HTR-8/SVneo (cell line): ENCODE measurements at regions not wholly inside any gene's neighbourhood (a gene's known extent, or its start where the extent isn't known, plus 50 kb on each side); places are given as distances from the start of the nearest gene placed in this dataset.
A peak's percentile ranks its signal among the peaks of the same experiment; 100 is the strongest.
"Not testable (repeated sequence)": the region's sequence is repeated elsewhere in the genome, so short reads cannot be mapped to it uniquely, and the experiment has no call there.

Experiments used
- DNase-seq: peaks from one replicate; pipeline ENCODE4 v3.0.0; 2011; ENCODE audit warnings: low spot score, mixed read lengths; ENCODE audit not compliant: insufficient read length
- FAIRE-seq: peaks from 2 replicates; lab custom pipeline; 2011; peaks lifted over from hg19 to GRCh38; lab: Jason Lieb, UNC

DNA sequence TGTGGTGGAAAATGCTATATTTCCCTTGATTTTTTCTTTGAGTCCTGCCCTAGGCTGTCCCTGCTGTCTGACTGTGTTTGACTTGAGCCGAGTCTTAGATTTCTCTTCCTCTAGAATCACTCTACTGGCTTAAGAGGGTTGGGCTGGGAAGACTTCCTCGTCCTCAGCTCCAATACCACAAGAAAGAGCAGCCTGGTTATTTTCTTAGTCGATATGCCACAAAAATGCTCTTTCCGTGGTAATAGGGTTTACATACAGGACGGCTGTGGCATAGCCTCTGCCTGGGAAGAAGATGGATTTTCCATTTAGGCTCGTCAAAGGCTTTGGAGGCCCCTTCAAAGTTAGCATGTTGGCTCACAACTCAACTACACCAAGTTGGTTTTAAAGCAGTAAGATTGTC is 212.0 kb upstream of the IGFBP3 start:
- DNase-seq (no peak), FAIRE-seq (no peak)

DNA sequence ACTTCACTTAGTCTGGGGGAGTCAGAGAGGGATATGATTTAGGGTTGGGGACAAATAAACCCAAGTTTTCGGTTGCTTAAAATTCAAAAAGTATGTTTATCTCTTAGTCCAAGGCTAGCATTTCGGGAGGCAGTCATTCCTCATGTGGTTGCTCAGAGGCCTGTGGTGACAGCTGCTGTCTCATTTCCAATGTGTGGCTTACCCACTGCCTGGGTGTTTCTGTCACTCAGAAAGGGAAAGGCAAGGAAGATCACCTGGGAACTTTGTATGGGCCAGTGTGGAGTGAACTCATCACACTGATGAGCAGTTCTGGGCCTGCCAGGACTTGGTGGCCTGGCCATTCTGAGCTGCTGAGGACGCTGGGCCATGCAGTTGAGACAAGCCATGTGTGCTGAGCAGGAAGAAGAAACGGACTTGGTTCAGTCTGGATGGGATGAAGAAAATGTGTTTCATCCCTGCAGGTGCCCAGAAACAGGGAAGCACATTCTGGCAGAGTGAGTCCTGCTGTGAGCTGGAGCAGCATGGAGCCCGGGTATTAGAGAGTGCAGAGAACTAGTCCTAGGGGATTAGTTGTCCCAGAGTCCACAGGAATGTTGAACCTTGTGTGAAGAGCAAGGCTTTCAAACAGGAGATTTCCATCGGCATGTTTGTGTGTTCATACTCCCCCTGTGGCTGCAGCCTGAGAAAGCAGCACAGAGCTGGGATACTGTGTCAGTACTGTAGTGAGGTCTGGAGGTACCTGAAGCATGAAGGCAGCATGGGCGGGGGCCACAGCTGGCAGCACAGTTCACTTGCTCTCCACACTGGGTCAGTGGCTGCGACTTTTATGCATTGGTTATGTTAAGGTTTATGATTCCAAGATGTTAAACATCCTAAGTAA is 211.1 kb upstream of the IGFBP3 start:
- DNase-seq: no peak
- FAIRE-seq: peak; percentile 40

DNA sequence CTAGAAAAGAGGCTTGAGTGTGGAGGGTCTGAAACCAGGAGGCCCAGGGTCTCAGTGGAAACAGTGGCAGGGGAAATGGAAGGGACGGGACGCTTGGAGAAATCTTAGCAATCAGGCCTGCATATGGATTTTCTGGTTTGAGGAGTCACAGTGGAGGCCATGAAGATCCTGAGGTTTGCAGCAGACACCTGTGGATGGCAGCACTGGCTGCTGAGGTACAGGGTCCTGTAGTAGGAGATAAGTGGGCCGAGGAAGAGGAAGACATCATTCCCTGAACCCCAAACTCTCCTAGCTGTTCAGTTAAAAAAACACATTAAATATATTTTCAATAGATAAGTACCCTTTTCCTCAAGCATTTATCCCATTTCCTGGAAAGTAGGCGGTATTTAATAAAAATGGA is 208.8 kb upstream of the IGFBP3 start:
- no peak for FAIRE-seq

DNA sequence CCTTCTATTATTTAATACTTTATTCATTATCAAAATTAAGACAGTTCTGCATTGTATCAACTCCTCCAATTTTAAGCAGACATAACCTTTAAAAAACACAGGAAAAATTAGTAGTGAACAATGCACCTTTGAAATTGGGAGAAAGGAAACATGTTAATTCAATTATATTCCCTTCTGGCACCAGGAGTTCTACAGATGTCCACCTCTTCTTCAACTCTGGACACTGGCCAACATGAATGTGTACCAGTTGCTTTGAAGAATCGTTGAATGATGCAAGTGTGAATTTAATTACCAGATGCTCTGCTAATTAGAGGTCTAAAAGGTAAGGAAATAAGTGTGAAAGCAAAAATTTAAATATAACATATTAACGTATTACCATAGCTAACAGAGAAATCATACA is 206.7 kb upstream of the IGFBP3 start:
- DNase-seq: no peak
- FAIRE-seq: no peak

More for the DNA sequence above, 208.8 kb upstream of the IGFBP3 start:
- DNase-seq: no peak

DNA sequence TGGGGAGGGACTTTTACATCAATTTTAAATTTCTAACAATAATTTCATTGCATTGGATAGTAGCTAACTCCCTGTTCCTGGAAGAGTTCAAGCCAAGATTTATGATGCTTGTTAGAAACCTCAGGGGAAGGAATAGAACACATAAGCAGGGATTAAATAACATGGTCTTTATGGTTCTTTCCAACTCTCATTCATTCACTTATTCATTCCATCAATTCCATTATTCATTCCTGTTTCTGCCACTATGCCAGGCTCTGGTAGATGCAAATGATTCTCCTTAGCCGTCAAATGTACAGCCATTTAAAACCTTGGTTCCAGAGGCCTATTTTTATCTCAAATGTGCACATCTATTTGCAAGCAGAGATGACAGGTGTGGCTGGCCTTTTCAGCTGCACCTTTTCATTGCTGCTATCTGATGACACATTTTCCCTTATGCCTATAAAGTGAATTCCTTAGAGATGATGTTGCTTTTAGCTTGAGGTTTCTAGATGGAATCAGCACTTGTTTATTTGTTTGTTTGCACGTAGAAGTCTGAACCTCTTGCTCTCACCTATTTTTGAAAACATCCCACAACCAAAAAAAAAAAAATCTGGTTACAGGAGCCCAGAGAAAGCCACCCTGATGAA is 205.7 kb upstream of the IGFBP3 start:
- FAIRE-seq: no peak

DNA sequence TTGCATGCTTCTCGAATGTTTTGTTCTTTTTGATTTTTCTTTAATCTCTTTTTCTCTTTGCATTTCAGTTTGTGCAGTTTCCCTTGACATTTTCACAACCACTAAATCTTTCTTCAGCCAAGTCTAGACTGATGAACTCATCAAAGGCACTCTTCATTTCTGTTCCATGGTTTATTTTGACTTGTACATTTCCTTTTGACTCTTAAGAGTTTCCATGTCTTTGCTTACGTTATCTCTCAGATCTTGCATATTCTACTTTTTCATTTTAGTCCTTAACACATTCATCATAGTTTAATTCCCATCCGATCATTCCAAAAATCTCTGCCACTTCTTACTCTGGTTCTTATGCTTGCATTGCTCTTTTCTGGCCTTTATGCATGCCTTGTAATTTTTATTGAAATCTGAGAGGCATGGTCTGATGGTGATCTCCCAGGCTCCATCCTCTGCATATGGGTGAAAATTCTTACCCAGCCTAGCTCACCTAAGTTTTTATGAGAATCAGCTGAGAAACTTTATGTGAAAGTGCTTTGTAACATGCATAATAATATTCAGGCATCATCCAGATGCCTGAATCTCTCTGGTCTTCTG is 202.8 kb upstream of the IGFBP3 start:
- FAIRE-seq: no peak
- no peak for DNase-seq

More for the DNA sequence above, 205.7 kb upstream of the IGFBP3 start:
- no peak for DNase-seq

DNA sequence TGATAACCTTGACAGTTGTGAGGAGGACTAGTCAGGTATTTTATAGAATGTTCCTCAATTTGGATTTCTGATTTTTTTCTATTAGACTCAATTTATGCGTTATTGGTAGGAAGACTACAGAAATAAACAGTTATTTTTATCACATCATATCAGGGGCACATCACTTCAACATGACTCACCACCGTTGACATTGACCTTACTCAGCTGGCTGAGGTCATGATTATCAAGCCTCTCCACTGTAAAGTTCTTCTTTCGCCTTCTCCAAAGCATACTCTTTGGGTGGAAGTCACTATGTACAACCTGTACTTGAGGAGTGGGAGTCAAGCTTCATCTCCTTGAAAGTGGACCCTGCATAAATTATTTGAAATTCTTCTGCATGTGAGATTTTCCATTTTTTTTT is 194.3 kb upstream of the IGFBP3 start:
- no peak for FAIRE-seq
- DNase-seq: no peak

DNA sequence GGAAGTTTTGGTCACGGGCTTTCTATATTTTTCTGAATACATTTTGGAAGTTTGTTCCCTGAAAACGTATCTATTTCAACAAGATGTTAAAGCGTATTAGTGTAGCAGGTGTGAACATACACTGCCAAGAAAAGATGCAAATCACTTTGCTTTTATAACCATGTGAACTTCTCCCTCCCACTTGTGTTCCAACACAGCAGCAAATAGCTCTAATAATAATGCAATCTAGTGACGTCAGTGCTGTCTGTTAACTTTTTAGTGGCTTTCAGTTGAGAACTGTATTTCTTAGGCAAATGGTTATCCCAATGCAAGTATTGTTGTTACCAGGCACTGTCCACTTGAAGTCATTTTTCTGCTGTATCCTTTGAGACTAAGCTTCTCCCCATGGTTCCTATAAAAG is 188.4 kb upstream of the IGFBP3 start:
- FAIRE-seq (no peak), DNase-seq (no peak)

DNA sequence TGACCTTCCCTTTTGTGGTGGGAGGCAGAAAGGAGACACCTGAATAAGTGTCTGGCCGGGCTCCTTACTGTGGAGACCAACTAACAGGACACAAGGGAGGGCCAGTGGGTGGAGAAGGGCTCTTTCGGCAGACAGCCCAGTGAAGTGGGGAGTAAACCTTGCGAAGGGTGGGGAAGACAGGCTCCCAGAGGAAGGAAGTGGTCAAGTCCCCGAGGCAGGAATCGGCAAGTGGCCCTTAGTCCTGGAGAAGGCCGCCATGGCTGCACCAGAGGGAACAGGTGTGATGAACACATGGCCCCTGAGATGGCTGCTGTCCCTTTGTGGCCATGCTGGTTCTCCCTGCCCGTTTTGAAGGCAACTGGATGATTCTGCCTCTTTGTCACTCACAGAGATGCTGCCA is 187.2 kb upstream of the IGFBP3 start:
- no peak for DNase-seq
- no peak for FAIRE-seq

DNA sequence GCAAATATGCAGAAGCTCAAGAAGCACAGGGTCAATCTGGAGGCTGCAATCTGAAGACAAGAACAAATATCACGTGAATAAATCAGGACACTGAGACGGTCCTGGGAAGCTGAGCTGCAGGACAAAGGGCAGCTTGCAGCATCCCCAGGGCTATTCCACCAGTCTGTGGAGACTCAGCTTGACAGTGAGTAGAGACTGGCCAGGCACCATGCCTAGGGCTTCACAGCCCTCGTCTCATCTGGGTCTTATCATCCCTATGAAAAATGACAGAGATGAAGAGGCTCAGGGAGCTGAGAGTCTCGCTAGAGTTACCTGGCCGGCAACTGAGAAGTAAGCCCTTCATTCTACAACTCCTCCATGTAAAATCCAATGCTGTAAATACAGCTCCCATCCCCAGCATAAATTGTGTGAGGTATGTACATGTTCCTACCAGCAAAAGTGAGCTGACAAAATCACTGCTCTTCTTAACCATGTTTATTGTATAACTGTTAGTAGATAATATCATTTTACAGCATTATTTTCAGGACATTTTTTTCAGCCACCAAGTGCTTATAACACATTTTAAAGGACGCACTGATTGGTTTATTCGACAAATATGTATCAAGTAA is 186.6 kb upstream of the IGFBP3 start:
- FAIRE-seq: no peak
- DNase-seq: no peak

DNA sequence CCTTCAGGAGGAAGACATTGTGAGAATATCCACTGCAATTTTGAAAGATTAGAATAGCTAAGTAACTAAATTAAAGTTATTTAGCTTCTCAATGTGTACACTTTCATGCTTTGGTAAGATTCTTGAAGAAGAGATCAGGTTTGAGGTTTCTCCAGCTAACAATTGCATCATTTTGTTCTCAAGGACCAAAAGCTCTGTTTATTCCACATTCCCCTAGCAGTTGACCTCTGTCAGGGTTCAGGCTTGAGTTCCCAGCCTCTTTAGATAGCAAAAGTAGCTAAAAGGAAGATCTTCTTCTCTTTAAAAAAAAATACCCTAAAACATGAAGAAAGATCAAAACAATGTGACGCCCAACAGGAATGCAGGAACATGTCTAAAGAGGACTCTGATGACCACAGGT is 179.4 kb upstream of the IGFBP3 start:
- DNase-seq: no peak
- FAIRE-seq: no peak

DNA sequence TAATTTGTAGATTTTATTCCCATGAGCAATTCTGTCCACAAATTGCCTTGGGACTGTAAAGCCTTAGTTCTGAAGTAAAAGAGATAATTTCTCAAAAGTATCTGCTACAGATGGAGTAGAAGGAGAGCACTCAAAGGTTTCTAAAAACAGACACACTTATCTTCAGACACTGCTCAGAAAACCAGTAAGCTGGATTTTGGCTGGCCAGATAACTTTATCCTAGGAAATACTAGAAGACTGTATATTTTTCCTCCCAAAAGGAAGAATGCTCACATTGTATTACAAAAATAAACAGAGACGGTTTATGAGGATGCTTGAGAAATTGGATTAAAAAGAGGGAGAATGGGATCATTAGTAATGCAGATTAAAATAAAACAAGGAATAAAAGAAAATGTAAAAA is 178.0 kb upstream of the IGFBP3 start:
- DNase-seq: no peak
- no peak for FAIRE-seq

DNA sequence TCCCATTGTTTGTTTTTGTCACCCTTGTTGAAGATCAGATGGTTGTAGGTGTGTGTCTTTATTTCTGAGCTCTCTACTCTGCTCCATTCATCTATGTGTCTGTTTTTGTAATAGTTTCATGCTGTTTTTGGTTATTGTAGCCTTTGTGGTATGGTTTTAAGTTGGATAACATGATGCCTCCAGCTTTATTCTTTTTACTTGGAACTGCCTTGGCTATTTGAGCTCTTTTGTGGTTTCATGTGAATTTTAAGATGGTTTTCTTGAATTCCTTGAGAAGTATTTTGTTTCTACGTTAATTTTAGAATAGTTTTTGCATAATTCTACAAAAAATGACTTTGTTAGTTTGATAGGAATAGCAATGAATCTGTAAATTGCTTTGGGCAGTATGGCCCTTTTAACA is 170.0 kb upstream of the IGFBP3 start:
- DNase-seq (no peak), FAIRE-seq (no peak)

DNA sequence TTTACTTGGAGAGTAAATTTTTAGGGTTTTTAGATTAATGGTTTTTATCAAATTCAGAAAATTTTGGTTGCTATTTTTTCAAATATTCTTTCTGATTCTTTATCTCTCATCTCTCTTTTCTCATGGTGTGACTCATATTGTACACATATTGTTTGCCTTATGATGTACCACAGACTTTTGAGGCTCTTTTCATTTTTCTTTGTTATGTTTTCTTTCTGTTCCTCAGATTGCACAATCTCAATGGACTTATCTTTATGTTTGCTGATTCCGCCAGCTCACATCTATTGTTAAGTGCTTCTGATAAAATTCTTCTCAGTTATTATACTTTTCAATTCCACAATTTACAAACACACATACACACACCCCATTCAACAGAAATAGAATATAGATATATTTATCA is 168.2 kb upstream of the IGFBP3 start:
- no peak for DNase-seq
- FAIRE-seq: no peak

DNA sequence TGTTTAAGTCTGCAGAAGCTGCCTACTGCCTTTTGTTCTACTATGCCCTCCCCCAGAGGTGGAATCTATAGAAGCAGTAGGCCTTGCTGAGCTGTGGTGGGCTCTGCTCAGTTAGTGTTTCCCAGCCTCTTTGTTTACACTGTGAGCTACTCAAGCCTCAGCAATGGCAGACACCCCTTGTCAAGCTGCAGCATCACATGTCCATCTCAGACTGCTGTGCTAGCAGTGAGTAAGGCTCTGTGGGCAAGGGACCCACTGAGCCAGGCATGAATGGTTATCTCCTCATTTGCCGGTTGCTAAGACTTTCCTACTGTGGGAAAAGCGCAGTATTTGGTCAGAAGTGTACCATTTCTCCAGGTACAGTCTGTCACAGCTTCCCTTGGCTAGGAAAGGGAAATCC is 167.4 kb upstream of the IGFBP3 start:
- not testable (repeated sequence) for DNase-seq, FAIRE-seq

DNA sequence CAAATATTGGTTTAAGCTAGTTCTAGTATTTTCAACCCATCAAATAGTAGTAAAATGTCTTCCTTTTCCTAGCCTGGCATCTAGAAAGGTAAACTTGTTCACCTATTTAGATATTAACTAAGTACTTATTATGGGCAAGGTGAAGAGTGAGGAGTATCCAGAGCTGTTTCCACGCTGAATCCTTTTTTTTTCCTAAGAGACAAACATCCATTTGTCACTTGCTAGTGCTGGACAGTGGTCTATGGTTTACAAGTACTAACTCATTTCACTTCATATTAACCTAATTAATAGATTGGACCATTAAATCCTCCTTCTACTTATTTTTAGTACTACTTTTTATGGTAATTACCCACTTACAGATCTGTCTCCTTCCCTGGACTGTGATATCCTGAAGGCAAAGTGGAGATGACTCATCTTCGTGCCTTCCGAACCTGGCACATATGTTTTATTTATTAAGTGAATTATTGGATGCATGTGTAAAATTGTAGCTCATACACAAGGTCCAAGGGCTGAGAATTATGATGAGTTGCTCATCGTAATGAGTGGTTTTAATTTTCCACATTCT is 159.6 kb upstream of the IGFBP3 start:
- FAIRE-seq (no peak), DNase-seq (no peak)

DNA sequence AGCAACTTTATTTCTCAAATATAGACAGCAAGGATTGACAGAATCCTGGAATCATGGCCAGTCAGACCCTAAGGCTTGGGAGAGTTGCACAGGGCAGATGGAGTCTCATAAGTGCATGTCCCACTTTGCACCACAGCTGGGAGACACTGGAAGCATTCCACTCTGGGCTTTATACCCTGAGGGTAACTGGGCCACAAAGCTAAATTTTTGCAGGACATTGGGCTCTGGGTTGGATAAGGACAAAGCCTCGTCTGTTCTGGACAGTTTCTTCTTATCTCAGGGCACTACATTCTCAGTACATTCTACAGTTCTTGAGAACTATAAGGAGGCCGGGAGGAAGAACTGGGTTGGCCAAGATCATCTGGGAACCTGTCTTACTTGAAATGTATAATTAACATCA is 158.3 kb upstream of the IGFBP3 start:
- no peak for DNase-seq
- FAIRE-seq: no peak

DNA sequence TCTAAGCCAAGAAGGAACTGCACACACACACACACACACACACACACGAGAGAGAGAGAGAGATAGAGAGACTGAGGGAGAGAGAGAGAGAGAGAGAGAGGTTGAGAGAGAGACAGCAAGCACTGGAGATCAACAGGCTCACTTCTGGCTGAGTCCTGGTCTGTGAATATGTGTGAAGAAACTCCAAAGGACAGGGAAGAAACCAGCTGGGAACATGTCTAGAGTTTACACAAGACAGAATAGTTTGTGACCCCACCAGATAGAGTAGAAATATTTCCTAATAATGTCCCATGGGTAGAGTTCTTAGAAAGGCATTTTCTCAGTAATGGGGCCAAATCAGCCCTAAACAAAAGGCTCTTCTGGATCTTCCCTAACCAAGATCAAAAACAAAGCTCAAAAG is 155.5 kb upstream of the IGFBP3 start:
- DNase-seq (no peak), FAIRE-seq (no peak)

DNA sequence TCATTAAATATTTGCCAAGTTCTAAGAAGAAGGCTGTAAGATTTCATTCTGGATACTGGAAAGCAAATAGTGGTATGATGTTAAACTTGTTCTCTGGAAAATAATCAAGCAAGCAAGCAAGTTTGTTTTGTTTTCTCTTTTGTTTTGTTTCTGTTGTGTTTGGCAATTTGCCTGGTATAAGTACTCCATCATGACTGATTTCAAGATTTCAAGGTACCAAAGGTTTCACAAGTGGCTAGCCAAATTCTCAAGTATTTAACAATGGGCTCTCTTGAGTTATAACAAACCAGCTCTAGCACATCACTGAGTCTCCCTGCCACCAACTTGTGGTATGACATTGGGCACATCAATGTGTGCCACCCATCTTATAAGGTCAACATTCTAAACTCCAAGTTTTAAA is 151.7 kb upstream of the IGFBP3 start:
- DNase-seq (no peak), FAIRE-seq (no peak)

DNA sequence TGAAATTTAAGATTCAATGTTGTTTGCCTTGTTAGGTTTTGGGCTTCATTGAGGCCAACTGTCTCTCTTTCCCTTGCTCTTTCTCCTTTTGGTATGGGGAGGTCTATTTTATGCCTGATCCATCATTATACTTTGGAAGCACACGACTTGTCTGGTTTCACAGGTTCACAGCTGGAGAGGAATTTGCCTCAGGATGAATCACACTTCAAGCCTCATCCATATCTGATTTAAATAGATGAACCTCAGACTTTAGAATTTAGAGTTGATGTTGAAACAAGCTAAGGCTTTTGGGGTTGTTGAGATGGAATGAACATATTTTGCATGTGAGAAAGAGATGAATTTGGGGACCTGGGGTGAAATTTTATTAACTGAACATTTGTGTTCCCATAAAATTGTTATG is 150.5 kb upstream of the IGFBP3 start:
- DNase-seq (no peak), FAIRE-seq (no peak)

DNA sequence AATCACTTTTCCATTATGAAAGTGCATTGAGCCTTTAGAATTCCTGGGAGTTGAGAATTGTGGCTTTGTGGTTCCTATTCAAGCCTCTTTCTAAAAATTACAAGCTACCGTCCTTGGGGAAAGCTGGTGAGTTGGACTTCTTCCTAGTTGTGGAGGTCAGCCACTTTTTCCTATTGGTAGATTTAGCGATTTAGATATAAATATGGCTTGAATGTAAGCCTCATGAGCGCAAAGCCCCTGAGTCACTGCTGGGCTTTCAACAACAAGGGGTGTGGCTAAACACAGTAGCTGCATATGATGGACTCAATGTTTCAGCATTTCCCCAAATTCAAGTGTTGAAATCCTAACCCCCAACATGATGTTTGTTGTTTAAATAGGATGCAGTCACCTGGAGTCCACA is 150.0 kb upstream of the IGFBP3 start:
- no peak for FAIRE-seq
- no peak for DNase-seq
